Adrenal gland (tissue), 9 donors: ENCODE measurements at regions not wholly inside any gene's neighbourhood (a gene's known extent, or its start where the extent isn't known, plus 50 kb on each side); places are given as distances from the start of the nearest gene placed in this dataset.

Experiments used
- DNase-seq, 7 donors: peaks; one replicate each; pipeline ENCODE4 v3.0.0-alpha.2; 2019 to 2020
- H3K27ac ChIP-seq, 5 donors: fragments of 200-600 bp; sonication (generic) in 4 of 5; 1 replicate in 3 of 5; 2 replicates in 2 of 5; pipeline versions ENCODE4 v1.5.1 to v1.8.0; 2016 to 2020; ENCODE audit warnings: mild to moderate bottlenecking in 1 of 5
- H3K27me3 ChIP-seq: fragments of 200-600 bp; 2 replicates; pipeline ENCODE4 v1.8.0; 2021
- H3K36me3 ChIP-seq, 2 donors: fragments of 200-600 bp; replicated peaks in 1 of 2; 1 replicate in 1 of 2; 2 replicates in 1 of 2; pipeline versions ENCODE4 v1.5.1 to v1.8.0; 2018 to 2022
- H3K4me1 ChIP-seq, 2 donors: fragments of 200-600 bp; replicated peaks in 1 of 2; 1 replicate in 1 of 2; 2 replicates in 1 of 2; pipeline versions ENCODE4 v1.5.1 to v1.8.0; 2018 to 2021
- H3K4me3 ChIP-seq, 4 donors: fragments of 200-600 bp; sonication (generic) in 3 of 4; one replicate each; pipeline ENCODE4 v1.5.1; 2016 to 2018
- H3K9me3 ChIP-seq, 3 donors: fragments of 200-600 bp; sonication (generic) in 1 of 3; replicated peaks in 1 of 3; 1 replicate in 2 of 3; 2 replicates in 1 of 3; pipeline versions ENCODE4 v1.5.1 to v1.8.0; 2016 to 2021
- POLR2A ChIP-seq, 2 donors: fragments of 450-650 bp; IDR thresholded peaks; one replicate each; pipeline ENCODE4 v1.6.1; 2017; ENCODE audit warnings: antibody characterized with exemption in 2 of 2, mild to moderate bottlenecking in 2 of 2, moderate library complexity in 1 of 2
- WGBS, 4 donors: extraction: QIAGEN DNeasy Blood & Tissue Kit in 2 of 4; methylation state at CpG; one replicate each; pipeline versions ENCODE4 v1.1.5 to v1.1.7; 2013 to 2017; 5-methylcytosine and 5-hydroxymethylcytosine counted together
- intact Hi-C, 2 donors: fragments of 100-400 bp; cut with DNase I; formaldehyde crosslinking; loops; one replicate each; pipeline versions ENCODE4 v1.14.1 to v1.15.0; 2022 to 2023
- TF ChIP-seq, protein P1 (sequence below), 6 experiments: fragments of 450-650 bp in 4 of 6; fragments of 200-600 bp in 2 of 6; sonication (generic) in 1 of 6; IDR thresholded peaks; 1 replicate in 5 of 6; 2 replicates in 1 of 6; pipeline versions ENCODE4 v1.5.1 to v1.8.0; 2016 to 2021; ENCODE audit warnings: antibody characterized with exemption in 6 of 6, mild to moderate bottlenecking in 2 of 6, moderate library complexity in 1 of 6
- donor health status: healthy with polysubstance abuse.
- donor health status: Bipolar disorder and iron deficiency.
- donor health status: DM: yes; HTN: yes; CAD: no.
- donor health status: DM: no; HTN: no; CAD: no.
- donor health status: DM: no; HTN: no; CAD: no.

DNA sequence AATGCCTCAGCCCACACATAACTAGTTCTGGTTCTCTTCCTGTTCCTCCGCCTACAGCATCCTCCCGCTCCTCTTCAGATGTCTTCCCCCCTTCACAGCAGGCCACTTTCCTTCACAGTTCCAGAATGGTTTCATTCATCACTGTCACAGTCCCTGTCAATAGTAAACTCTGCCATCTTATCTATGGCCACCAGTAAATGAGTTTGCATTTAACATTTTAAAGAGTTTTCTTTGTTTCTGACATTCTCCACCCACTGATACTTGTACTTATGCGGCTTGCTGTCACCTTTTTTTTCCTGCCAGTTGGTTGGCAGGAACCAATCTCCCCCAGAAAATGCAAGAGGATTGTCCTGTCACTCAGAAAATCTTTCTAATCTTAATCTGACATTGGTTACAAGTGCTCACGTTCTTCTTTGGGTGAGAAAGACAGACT, 114.1 kb downstream of the GLUD2 start:
- Histone ChIP-seq H3K9me3 (no peaks in the 10 kb centered on the region), H3K36me3 (no peaks in the 10 kb centered on the region), H3K27me3 (no peaks in the 10 kb centered on the region), H3K4me1 (no peaks in the 10 kb centered on the region), H3K4me3 (no peak overlapping the region), H3K27ac (no peak overlapping the region)
- DNase-seq, result no peak
- WGBS, 4 donors, result 47 to 61% (median 50%) methylated on average over 4 of the region's 4 CpGs
- intact Hi-C loops, result no loop called here
- TF ChIP-seq POLR2A (IDR thresholded peaks at IDR 0.05), result no peak

- intact Hi-C loops, result no loop called here
- 91 to 98% (median 96%) methylated on average over 6 of the region's 6 CpGs for WGBS, 4 donors
- Histone ChIP-seq H3K9me3 (no peaks in the 10 kb centered on the region), H3K4me1 (no peaks in the 10 kb centered on the region), H3K4me3 (no peak overlapping the region), H3K36me3 (no peaks in the 10 kb centered on the region), H3K27me3 (no peaks in the 10 kb centered on the region), H3K27ac (no peak overlapping the region)
- TF ChIP-seq, protein P1, sequence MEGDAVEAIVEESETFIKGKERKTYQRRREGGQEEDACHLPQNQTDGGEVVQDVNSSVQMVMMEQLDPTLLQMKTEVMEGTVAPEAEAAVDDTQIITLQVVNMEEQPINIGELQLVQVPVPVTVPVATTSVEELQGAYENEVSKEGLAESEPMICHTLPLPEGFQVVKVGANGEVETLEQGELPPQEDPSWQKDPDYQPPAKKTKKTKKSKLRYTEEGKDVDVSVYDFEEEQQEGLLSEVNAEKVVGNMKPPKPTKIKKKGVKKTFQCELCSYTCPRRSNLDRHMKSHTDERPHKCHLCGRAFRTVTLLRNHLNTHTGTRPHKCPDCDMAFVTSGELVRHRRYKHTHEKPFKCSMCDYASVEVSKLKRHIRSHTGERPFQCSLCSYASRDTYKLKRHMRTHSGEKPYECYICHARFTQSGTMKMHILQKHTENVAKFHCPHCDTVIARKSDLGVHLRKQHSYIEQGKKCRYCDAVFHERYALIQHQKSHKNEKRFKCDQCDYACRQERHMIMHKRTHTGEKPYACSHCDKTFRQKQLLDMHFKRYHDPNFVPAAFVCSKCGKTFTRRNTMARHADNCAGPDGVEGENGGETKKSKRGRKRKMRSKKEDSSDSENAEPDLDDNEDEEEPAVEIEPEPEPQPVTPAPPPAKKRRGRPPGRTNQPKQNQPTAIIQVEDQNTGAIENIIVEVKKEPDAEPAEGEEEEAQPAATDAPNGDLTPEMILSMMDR (IDR thresholded peaks at IDR 0.05), result no peak
- no peak for TF ChIP-seq POLR2A (IDR thresholded peaks at IDR 0.05)
- no peak for DNase-seq
Measured at GRCh38 chrX:121163443-121163842, 116.0 kb downstream of the GLUD2 start.

DNA sequence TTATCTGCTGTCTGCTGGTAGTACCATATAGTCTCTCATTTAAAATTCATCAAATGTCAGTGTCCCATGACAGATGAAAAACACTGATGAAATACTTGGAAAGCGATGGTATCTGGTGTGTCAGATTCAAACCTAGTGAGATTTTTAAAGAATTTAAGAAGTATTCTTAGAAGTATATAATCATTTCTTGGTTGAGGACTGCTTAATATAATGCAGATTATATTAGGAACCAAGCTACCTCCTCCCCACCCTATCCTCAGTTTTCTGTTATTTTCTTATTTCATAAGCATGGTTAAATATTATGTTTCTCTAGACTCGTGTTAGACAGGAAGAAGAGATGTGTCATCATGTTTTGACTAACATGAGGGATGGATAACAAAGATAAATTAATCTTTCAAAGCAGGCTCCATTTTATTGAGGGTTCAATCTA, 118.5 kb downstream of the GLUD2 start:
- Histone ChIP-seq H3K9me3 (no peaks in the 10 kb centered on the region), H3K4me1 (no peaks in the 10 kb centered on the region), H3K27me3 (no peaks in the 10 kb centered on the region), H3K4me3 (no peak overlapping the region), H3K36me3 (no peaks in the 10 kb centered on the region), H3K27ac (no peak overlapping the region)
- intact Hi-C loops, result no loop called here
- no peak for TF ChIP-seq POLR2A (IDR thresholded peaks at IDR 0.05)
- TF ChIP-seq, protein P1 (IDR thresholded peaks at IDR 0.05), result no peak
- DNase-seq, result no peak
- WGBS, 4 donors, result 45 to 52% (median 47%) methylated on average over 2 of the region's 2 CpGs

DNA sequence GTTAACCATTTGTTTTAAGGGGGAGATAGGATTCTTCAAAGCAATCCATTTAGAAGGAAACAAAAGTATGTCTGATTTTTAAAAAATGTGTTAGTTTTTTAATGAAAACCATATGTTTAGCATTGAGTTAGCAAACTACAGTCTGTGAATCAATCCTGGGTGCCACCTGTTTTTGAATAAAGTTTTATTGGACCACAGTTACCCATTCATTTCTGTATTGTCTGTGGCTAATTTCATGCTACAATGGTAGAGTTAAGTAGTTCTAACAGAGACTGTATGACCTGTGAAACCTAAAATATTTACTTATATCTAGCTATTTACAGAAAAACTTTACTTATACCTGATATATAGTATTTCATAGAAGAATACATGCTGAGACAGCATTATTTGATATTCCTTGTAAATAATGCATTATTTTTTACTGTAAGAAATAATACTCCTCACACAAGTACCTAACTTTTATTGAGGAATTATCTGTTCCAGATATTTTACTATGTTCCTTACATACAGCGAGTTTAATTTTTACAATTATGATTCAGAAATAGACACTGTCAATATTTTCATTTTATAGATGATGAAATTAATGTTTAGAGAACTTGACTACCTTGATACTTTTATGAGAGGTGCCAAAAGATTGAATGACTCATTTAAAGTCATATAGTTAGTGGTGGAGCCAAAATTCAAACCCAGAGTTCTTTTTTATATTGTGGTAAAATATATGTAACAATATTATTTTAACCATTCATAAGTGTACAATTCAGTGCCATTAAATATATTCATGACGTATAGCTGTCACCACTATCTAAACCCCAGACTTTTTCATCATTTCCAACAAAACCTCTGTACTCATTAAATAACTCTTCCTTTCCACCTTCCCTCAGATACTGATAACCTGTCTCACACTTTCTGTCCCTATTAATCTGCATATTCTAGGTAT, 122.0 kb downstream of the GLUD2 start:
- H3K4me1 ChIP-seq, result no peaks in the 10 kb centered on the region
- intact Hi-C loops, result no loop called here
- no peak for TF ChIP-seq POLR2A (IDR thresholded peaks at IDR 0.05)
- TF ChIP-seq, protein P1 (IDR thresholded peaks at IDR 0.05), result no peak

More for the DNA sequence above, 122.0 kb downstream of the GLUD2 start:
- Histone ChIP-seq H3K4me3 (no peak overlapping the region), H3K27me3 (no peaks in the 10 kb centered on the region), H3K27ac (no peak overlapping the region), H3K36me3 (no peaks in the 10 kb centered on the region), H3K9me3 (no peaks in the 10 kb centered on the region)
- no peak for DNase-seq
- 30 to 88% (median 76%) methylated on average over 2 of the region's 2 CpGs for WGBS, 4 donors
